ENCODE measurements at regions not wholly inside any gene's neighbourhood (a gene's known extent, or its start where the extent isn't known, plus 50 kb on each side); places are given as distances from the start of the nearest gene placed in this dataset.

DNA sequence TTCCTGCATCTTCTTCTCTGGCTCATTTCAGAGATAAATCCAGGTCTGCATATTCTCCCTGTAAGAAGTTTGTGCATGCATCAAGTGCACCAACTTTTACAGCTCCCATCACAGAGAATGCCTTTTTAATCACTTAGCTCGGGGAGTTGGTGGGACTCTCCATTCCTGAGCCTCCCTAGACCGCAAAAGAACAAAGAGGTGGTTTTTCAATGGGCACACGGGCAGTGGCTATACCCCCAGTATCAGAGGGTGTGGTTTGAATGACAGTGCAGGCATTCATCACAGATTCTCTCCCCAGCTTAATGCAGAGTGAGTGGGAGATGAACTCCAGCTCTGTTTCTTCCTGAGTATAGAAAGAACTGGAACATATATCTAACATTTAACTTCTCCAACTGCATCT is 264.7 kb upstream of the NR4A3 start:
- FAIRE-seq (no peak), DNase-seq (ENCODE audit: extremely low read depth in 1 of 4, low spot score in 3 of 4) (no peak), ATAC-seq (no peak)
- Histone ChIP-seq H3K27me3 (ENCODE audit: control insufficient read depth in 2 of 2, insufficient read depth in 2 of 2, low read length in 2 of 2) (no peaks in the 10 kb centered on the region), H3K27ac (ENCODE audit: extremely low read depth, low read depth, low read length) (no peak overlapping the region), H3K9me3 (replicated peaks; ENCODE audit: control insufficient read depth, insufficient read depth, low read depth, low read length) (no peaks in the 10 kb centered on the region), H3K79me2 (ENCODE audit: control insufficient read depth, insufficient read depth, low read length) (no peaks in the 10 kb centered on the region), H3K4me1 (replicated peaks in 1 of 2; ENCODE audit: control insufficient read depth in 2 of 2, insufficient read depth in 2 of 2, low read length in 2 of 2) (no peaks in the 10 kb centered on the region), H3K4me3 (no peak overlapping the region), H2AFZ (ENCODE audit: low read depth, low read length) (no peak overlapping the region), H3K9me1 (ENCODE audit: control insufficient read depth, insufficient read depth, low read length) (no peaks in the 10 kb centered on the region), H3K4me2 (ENCODE audit: insufficient read depth, low read length) (no peak overlapping the region), H3K36me3 (ENCODE audit: control insufficient read depth, insufficient read depth, low read length) (no peaks in the 10 kb centered on the region), H4K20me1 (replicated peaks; ENCODE audit: control insufficient read depth, insufficient read depth, low read length) (no peaks in the 10 kb centered on the region), H3K9ac (ENCODE audit: insufficient read depth in 1 of 2, low read depth in 2 of 2, low read length in 2 of 2) (no peak overlapping the region)
- ChIA-PET CTCF (ENCODE audit: low intra/inter-chr PET ratio) (no interaction called here), POLR2A (no interaction called here)
- in situ Hi-C loops (cut with MboI): no loop called here
- no TSS peak for BruUV-seq (replicated peaks)
- TF ChIP-seq, protein P1, sequence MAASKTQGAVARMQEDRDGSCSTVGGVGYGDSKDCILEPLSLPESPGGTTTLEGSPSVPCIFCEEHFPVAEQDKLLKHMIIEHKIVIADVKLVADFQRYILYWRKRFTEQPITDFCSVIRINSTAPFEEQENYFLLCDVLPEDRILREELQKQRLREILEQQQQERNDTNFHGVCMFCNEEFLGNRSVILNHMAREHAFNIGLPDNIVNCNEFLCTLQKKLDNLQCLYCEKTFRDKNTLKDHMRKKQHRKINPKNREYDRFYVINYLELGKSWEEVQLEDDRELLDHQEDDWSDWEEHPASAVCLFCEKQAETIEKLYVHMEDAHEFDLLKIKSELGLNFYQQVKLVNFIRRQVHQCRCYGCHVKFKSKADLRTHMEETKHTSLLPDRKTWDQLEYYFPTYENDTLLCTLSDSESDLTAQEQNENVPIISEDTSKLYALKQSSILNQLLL (CRISPR knock-in tag; IDR thresholded peaks at IDR 0.05; ENCODE audit: borderline replicate concordance): no peak
- TF ChIP-seq, protein P2, sequence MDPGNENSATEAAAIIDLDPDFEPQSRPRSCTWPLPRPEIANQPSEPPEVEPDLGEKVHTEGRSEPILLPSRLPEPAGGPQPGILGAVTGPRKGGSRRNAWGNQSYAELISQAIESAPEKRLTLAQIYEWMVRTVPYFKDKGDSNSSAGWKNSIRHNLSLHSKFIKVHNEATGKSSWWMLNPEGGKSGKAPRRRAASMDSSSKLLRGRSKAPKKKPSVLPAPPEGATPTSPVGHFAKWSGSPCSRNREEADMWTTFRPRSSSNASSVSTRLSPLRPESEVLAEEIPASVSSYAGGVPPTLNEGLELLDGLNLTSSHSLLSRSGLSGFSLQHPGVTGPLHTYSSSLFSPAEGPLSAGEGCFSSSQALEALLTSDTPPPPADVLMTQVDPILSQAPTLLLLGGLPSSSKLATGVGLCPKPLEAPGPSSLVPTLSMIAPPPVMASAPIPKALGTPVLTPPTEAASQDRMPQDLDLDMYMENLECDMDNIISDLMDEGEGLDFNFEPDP (CRISPR knock-in tag; IDR thresholded peaks at IDR 0.05): no peak
- TF ChIP-seq, protein P3, sequence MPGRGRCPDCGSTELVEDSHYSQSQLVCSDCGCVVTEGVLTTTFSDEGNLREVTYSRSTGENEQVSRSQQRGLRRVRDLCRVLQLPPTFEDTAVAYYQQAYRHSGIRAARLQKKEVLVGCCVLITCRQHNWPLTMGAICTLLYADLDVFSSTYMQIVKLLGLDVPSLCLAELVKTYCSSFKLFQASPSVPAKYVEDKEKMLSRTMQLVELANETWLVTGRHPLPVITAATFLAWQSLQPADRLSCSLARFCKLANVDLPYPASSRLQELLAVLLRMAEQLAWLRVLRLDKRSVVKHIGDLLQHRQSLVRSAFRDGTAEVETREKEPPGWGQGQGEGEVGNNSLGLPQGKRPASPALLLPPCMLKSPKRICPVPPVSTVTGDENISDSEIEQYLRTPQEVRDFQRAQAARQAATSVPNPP (IDR thresholded peaks at IDR 0.05; ENCODE audit: borderline replicate concordance, insufficient read depth, insufficient read length): no peak
- TF ChIP-seq SMARCC2 (IDR thresholded peaks at IDR 0.05; ENCODE audit: low read depth): no peak
- TF ChIP-seq, protein P4, sequence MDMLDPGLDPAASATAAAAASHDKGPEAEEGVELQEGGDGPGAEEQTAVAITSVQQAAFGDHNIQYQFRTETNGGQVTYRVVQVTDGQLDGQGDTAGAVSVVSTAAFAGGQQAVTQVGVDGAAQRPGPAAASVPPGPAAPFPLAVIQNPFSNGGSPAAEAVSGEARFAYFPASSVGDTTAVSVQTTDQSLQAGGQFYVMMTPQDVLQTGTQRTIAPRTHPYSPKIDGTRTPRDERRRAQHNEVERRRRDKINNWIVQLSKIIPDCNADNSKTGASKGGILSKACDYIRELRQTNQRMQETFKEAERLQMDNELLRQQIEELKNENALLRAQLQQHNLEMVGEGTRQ (CRISPR knock-in tag; IDR thresholded peaks at IDR 0.05): no peak
- TF ChIP-seq MEF2D (tag; conservative IDR thresholded peaks at IDR 0.05; ENCODE audit: low read depth): no peak
- 0% methylated on average over 3 of the region's 3 CpGs for WGBS (ENCODE audit: insufficient coverage, low coverage, missing lambda C conversion rate)
- intact Hi-C loops (cut with micrococcal nuclease): no loop called here
